B cell (primary cell): ENCODE measurements at regions not wholly inside any gene's neighbourhood (a gene's known extent, or its start where the extent isn't known, plus 50 kb on each side); places are given as distances from the start of the nearest gene placed in this dataset.

Experiments
- EZH2 ChIP-seq: IDR thresholded peaks from 2 replicates; pipeline ENCODE4 v1.6.1; 2012; ENCODE audit warnings: borderline replicate concordance, low read depth, mild to moderate bottlenecking, moderate library complexity, low read length; ENCODE audit not compliant: insufficient read depth, poor library complexity, severe bottlenecking
- TF ChIP-seq, protein P1 (sequence below): fragments of 200-600 bp; IDR thresholded peaks from one replicate; pipeline ENCODE4 v1.8.0; 2022; ENCODE audit warnings: antibody characterized with exemption, mild to moderate bottlenecking

DNA sequence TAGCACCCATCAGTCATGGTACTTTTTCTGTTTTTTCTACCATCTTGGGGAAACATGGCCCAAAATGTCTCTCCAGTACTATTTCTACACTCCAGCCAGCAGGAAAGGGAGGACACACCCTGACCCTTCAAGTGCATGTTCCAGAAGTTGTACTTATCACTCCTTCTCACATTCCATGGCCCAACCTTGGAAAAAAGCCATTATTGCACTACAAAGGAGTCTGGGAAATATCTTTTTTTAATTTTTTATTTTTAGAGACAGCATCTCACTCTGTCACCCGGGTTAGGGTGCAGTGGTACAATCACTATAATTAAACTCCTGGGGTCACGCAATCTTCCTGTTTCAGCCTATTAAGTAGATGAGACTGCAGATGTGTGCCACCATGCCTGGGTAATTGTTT is 100.0 kb upstream of the PPP2R3A start:
- TF ChIP-seq, protein P1, sequence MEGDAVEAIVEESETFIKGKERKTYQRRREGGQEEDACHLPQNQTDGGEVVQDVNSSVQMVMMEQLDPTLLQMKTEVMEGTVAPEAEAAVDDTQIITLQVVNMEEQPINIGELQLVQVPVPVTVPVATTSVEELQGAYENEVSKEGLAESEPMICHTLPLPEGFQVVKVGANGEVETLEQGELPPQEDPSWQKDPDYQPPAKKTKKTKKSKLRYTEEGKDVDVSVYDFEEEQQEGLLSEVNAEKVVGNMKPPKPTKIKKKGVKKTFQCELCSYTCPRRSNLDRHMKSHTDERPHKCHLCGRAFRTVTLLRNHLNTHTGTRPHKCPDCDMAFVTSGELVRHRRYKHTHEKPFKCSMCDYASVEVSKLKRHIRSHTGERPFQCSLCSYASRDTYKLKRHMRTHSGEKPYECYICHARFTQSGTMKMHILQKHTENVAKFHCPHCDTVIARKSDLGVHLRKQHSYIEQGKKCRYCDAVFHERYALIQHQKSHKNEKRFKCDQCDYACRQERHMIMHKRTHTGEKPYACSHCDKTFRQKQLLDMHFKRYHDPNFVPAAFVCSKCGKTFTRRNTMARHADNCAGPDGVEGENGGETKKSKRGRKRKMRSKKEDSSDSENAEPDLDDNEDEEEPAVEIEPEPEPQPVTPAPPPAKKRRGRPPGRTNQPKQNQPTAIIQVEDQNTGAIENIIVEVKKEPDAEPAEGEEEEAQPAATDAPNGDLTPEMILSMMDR = no peak
- no peak for TF ChIP-seq EZH2
